Skeletal muscle cell (primary cell): ENCODE measurements at regions not wholly inside any gene's neighbourhood (a gene's known extent, or its start where the extent isn't known, plus 50 kb on each side); places are given as distances from the start of the nearest gene placed in this dataset.

Experiments
- DNase-seq: peaks from one replicate; pipeline ENCODE4 v3.0.0-alpha.2; 2010; ENCODE audit warnings: low read depth
- H3K4me3 ChIP-seq: 2 replicates; pipeline ENCODE4 v1.5.1; 2011; ENCODE audit warnings: low read depth, mild to moderate bottlenecking, control low read depth, low read length, moderate library complexity

DNA sequence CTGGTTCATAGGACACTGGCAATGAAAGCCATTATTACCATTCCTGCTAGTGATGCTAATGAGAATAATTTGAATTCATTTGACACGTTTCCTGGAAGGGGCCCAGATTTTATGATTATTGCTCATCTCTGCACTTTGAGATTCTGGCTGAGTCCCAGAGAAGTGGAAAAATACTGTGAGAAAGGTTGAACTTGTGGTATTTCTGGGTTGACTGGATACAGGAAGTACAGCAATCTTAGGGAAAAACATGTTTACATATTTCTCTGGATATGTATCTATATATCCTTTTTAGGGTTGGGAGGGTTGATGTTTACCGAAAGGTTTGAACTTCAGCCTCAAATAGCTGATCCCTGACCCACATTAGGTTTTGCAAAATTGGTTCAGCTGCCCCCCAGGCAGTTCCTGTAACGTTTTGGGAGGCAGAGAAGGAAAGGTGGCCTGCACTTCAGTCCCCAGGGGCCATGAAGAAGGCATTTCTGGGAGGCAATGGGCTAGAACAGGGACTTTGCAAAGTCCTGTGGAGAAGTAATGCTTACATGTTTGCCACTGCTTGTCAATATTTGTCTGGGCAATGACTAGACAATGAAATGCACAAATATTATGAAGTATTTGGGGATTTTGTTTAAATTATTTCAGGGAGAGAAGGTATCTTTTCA is 253.7 kb upstream of the PITRM1 start:
- no peak overlapping the region for H3K4me3 ChIP-seq
- DNase-seq: no peak

DNA sequence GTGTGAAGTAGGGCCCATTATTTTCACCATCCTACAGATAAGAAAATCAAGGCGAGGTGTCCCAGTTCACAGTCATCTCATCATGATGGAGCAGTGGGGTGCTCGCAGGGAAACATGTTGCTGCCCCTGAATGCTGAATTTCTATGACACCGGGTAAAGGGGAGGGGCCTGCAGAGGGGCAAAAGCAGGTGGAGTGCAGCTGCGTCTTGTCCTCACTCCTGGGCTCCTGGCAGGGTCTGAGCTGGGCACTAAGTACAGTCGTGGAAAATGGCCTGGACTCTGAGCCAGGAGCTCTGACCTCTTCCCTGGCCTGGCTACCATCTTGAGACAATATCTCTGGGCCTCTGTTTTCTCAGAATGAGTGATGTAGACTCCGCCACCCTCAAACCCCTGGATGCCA is 253.1 kb upstream of the PITRM1 start:
- DNase-seq: no peak
- H3K4me3 ChIP-seq: no peak overlapping the region

DNA sequence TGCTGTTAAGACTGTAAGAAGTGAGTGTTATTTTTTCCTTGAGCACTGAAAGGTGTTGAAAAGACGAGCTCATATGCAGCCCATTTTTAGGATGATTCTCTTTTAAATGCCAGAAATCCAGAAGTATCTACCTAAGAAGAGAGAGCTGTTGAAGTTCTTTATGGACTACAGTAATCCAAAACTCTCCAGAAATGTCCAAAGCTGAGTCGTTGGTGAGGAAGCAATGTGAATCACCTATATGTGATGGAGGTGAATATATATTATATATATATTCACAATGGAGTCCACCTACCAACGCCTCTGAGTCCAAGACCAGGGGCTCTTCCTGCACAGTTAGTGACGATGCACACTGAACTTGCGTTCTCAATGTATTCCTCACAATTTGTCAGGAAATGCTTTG is 252.7 kb upstream of the PITRM1 start:
- DNase-seq: no peak
- no peak overlapping the region for H3K4me3 ChIP-seq

DNA sequence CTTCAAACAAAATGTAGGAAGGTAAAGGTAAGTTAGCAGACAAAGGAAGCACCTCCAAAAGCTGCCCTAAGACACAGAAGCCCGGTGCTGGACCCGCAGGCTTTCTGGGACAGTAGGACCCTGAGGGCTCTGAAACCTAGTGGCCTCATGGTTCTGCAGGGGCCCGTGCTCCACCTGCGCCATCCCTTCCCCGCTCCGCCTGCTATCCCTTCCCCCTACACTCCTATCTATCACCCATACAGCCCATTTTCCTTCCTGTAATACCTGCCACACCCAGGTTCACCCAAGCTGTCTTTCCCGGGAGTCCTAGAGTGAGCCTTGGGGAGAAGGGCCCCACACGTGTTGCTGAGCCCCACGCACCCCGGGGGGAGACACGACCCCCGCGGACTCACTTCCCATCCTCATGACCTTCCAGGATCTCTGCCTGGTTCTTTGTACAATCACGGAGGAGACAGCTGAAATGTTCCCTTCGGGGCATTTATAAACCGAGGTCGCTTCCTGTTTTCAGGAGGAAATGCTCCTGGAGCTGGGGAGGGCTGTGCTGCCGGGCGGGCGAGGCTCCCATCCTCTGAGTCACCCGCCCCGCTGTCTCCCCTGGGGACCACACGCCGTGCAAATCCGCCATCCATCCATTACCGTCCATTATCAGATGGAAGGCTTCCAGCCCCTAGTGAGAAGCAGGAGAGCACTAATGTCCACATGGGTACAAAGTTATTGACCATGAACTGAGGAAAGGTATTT is 251.7 kb upstream of the PITRM1 start:
- no peak overlapping the region for H3K4me3 ChIP-seq
- DNase-seq: peak; percentile 53

DNA sequence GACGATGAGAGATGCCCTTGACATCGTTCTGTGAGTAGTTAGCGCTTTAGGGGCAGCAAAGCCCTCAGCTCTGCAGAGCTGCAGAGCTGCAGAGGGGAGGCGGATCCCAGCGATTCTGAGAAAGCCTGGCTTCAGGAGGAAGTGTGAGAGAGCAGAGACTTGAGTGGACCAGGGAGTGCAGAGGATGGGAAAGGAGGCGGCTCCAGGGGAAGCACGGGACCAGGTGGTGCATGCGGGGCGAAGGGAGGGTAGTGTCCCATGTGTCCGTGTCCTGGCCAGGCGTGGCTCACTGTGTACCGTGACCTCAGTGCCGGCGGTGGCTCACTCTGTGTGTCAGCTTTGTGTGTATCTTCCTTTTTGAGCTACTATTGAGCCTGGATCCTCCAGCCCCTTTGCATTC is 250.8 kb upstream of the PITRM1 start:
- no peak overlapping the region for H3K4me3 ChIP-seq
- DNase-seq: no peak

DNA sequence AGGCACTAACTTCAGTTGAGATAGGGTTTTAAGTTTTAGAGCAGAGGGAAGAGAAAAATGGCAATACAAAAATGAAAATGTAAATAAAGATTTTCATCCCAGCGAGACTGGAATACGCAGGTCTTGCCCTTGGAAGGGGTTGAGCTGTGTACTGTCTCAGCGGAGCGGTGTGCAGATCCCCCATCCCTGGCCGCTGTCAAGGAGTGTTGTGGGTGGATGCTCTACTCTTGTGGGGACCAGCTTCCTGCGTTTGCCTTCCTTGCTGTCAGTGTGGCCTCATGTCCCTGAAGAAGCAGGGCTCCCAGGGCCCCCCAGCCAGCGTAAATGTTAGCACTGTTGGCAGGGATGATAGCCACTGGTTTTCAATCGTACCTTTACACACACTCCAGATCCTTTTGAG is 249.7 kb upstream of the PITRM1 start:
- H3K4me3 ChIP-seq: no peak overlapping the region
- DNase-seq: no peak

DNA sequence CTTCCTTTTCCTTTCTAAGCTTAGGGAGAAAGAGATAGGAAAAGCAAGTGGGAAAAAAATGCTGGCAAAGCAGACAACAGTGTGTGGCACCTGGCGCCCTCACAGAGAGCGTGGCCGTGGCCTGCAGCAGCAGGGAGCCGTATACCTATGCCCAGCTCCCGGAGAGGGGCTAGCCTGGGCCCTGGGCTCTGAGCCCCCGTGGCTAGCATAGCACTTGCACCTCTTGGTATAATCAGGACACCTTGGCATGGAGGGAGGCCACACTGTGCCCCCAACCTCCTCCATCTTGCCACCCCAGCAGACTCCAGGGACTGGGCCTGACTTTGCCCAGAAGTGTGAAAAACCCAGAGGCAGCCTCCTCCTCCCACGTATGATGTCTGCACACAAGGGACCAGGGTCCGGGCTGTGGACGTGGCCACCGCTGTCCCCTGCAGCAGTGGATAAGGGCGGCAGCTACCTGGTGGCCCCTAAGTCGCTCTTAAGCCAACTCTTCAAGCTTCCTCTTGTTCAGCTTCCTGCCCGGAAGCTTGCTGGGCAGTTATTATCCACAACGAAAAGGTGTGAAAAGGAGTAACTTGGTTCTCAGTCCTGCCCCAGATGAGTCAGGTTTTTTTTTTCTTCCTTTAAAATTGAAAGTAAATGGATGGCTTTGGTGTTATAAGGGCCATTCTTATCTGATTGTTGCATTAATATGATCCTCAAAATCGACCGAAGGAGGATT is 249.1 kb upstream of the PITRM1 start:
- no peak for DNase-seq

DNA sequence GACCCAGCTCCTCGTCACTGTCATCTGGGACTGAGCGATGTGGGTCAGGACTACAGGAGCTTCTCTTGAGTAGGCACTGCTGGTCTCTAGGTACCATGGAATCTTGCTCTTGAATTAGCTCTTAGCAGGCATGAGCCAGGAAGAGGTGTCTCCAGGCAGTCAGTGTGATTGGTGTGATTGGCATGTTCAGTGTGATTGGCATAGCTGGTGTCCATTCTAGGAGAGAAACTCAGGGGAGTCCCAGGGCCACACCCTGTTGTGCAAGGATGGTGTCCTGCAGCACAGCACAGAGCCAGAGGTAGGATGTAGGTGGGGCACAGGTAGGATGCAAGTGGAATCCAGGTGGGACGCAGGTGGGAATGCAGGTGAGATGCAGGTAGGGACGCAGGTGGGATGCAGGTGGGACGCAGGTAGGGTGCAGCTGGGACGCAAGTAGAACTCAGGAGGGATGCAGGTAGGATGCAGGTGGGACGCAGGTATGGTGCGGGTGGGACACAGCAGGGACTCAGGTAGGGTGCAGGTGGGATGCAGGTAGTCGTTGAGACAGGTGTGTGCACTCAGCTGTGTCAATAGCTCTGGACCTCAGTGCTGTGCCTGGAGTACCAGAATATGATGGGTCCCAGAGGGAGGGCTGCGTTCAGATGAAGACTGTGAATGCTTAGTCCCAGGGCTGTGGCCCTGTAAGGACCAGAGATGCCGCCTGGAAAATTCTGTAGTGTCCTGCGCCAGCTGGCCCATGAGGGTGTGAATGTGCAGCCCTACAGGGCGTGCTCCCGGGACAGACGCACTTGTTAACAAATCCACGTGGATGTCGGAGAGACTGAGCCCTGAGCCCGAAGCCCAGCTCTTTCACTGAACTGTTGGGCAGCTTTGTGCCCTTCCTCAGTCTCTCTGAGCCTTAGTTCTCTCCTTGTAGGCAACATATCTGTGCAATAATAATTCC is 248.2 kb upstream of the PITRM1 start:
- no peak overlapping the region for H3K4me3 ChIP-seq
- no peak for DNase-seq

More for the DNA sequence above, 249.1 kb upstream of the PITRM1 start:
- no peak overlapping the region for H3K4me3 ChIP-seq

DNA sequence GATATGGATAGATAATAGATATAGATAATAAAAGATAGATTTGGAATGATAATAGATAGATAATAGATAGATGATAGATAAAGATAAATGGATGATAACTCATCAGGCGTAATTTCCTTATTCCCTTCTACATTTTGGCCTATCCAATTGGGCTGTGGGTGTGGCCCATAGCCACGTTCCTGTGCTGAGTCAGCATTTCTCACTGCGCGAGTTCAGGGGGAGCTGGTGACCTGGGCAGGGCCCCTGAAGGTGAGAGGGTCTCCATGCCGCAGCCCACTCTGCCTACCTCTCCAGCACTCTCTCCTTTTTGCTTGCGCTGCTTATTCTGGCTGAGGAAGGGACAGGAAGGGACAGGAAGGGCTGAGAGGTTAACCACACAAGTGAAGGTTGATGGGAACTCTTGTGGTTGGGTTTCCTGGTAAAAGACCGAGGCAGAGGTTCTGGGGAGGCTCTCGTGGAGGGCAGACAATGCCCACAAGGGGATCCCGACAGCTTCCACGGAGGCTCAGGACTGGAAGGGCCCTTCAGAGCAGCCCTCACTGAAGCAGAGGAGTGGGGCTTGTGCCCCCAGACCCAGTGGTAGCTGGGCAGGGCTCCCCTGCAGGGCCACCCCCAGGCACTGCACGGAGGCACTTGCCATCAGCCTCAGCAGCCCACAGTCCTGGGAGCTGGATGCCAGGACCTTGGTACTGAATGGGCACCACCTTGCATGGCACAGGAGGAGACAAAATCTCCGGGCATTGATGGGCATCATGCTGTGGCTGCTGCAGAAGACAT is 247.3 kb upstream of the PITRM1 start:
- no peak for DNase-seq
- no peak overlapping the region for H3K4me3 ChIP-seq

DNA sequence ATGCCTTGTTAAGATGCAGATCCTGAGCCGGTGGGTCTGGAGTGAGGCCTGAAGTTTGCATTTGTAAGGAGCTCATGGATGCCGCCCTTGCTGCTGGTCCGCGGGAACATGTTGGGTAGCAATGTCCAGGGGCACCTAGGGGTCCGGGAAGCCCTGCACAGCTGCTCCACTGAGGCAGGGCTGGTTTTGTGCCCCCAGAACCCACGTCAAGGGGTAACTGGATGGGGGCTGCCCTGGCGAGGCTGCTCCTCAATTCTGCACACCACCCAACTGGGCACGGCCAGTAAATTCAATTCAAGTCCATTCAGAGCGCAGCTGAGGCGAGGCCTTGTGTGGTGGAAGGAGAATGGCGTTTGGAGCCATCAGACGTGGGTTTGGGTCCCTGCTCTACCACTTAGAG is 246.3 kb upstream of the PITRM1 start:
- no peak overlapping the region for H3K4me3 ChIP-seq
- DNase-seq: no peak

DNA sequence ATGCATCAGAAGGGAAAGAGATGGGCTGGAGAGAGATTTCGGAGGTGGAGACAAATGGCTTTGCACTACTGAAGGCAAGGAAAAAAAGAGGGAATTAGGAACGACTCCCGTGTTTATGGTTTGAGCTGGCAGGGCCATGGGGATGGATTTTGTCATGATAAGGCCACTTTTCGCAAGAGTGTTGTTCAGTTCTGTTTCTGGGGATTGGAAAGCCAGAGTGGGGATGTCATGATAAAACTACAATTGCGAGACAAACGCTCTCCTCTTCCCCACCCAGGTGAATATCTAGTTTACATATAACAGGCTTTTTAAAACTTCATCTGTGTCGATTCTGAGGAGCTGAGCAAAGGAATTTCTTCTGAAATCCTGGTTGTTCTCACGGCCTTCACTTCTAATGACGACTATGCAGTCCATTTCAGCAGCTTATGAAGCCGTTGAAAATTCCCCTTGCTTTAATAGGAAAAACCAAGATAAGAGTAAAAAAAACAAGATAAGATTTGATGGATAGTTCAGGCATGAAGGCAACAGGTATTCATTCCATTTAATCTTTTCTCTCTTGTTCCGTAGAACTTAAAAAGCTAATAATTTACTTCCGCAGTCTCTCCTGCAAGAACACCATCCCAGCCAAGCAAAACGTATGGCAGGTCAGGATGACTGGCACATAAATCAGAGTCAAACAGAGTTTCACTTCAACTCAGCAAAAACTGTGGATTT is 245.6 kb upstream of the PITRM1 start:
- DNase-seq: no peak
- H3K4me3 ChIP-seq: no peak overlapping the region

DNA sequence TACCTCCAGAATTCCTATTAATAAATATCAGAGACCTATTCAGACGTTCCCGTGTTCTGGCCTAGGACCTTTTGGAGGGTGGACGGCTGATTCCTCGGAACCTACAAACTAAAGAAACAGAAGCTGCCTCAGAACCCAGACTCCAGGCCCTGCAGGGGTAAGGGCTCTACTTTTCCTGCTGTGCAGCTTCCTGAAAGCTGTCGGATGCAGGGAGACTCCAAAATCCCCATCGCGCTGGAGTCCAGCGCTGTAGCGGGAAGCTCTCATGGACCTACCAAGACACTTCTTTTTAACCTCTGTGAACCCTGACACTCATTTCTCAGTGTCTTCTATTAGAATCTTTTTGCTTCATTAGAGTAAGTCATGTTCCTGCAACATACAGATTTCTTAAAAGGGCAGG is 244.5 kb upstream of the PITRM1 start:
- no peak for DNase-seq
- H3K4me3 ChIP-seq: no peak overlapping the region

DNA sequence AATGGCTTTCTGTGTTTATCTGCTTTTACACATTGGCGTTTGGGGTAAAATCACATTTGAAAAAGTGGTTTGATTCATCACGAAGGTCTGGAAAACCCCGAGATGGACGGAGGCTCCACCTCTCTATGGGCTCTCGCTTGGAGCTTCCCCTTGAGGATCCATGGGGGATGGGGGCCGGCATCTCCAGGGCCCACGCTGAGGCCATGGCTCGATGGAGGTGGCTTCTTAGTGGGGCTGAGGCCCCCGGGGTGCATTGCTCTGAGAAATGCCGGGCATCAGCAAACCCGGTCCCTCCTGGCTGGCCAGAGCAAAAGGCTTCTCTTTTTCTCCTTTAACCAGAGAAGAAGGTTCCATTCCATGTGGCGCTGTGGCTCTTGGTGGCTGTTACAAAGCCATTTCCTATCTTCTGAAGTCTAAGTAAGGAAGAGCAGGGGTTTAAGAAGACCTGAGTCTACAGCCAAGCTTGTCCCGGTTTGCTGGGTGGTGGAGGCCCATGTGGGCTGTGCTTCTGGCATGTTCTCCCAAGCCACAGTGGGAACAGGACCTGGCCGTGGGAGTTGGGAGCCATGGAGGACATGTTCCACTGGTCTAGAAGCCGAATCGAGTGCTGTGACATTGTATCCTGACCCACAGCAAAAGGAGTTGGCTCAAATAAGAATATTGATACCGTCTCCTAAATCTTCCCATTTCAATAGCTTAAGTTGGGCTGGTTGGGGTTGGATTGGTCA is 243.5 kb upstream of the PITRM1 start:
- no peak overlapping the region for H3K4me3 ChIP-seq
- no peak for DNase-seq

DNA sequence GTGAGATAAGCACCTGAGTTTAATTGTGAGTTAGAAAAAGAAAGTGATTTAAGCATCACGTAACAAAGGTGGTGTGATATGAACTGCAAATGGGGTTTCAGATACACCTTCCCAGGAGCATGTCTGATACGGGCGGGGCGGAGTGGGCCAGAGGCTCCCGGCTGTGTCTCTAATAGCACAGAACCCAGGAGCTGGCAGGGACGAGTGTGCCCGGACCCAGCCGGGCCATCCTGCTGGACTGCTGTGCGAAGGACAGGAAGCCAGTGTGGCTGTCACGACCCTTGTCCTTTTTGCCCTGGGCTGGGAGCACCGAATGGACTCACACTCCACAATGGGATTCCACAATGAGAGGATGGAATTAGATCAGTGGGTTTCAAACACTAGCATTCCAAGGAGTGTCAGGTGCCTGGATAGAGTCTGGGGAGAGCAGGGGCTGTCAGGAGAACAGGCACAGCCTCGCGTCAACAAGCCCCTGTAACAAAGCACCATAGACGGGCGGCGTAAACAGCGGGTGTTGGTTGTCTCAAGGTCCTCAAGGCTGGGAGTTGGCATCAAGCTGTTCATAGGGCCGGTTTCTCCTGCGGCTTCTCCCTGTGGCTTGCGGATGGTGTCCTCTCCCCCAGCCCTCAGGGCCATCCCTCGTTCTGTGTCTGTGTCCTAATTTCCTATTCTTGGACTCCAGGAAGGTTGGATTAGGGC is 242.6 kb upstream of the PITRM1 start:
- no peak for DNase-seq
- no peak overlapping the region for H3K4me3 ChIP-seq

DNA sequence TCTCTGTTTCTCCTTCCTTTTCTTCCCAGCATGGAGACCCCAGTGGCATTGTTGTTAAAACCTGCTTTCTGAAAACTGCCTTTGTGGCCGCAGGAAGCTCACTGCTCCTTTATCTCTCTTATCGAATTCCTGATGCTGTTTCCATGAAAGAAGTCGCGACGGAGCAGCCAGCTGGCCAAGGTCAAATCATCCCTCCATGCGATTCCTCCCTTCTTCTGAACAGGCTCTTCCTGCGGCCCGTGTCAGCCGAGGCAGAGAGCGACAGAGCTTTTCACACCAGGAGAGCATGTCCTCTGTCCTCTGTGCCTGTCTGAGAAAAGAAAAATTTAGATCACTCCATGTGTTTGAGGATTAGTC is 242.1 kb upstream of the PITRM1 start:
- no peak for DNase-seq
- H3K4me3 ChIP-seq: no peak overlapping the region

DNA sequence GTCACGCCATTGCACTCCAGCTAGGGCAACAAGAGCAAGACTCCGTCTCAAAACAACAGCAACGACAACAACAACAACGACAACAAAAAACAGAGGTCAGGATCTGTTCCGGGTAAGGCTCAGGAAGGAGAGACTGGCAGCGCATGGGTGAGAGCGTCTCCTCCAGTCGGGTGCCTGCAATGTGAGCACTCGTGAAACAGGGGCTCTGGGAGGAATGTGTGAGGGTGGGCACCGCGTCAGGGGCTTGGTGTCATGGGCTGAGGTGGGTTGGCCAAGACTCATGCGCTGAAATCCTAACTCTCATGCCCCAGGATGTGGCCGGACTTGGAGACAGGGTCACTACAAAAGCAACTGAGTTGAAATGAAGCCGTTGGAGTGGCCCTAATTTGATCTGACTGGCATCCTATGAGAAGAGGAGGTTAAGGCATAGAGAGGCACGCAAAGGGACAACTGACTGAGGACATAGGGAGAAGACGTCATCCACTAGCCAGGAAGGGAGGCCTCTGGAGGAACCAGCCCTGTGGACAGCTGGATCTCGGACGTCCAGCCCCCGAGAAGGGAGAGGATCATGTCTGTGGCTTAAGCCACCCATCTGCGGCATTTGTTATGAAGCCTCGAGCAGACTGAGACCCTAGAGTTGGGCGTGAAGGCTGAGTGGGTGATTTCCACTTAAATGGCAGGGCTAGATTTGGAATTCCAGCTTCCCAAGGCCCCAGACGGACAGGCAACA is 241.5 kb upstream of the PITRM1 start:
- no peak overlapping the region for H3K4me3 ChIP-seq
- no peak for DNase-seq

DNA sequence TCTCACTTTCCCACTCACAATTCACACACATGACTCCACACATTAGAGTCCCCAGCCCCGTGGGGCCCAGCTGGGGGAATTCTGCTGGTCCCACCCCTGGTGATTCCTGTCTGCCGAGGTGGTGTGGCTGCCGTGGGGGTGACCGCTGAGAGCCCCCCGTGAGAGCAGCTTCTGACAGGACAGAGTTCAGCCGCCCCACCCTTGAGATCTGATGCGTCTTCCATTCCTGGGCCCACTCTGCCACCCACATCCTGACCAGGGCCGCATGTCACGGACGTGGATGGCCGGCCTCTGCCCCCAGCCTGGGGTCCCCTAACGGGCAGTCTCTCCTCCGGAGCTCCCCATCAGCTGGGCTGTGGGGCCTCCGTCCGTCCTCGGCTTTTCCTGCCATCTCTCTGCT is 240.1 kb upstream of the PITRM1 start:
- DNase-seq: no peak
- no peak overlapping the region for H3K4me3 ChIP-seq
